Gastroesophageal sphincter (tissue), 4 donors: ENCODE measurements at regions not wholly inside any gene's neighbourhood (a gene's known extent, or its start where the extent isn't known, plus 50 kb on each side); places are given as distances from the start of the nearest gene placed in this dataset.

Experiments
- ATAC-seq: fragments of 150-250 bp; one replicate; pipeline ENCODE4 v1.9.1; 2016; ENCODE audit warnings: mild to moderate bottlenecking, moderate library complexity
- H3K27ac ChIP-seq, 4 donors: fragments of 200-600 bp; sonication (generic) in 3 of 4; 1 replicate in 3 of 4; 2 replicates in 1 of 4; pipeline ENCODE4 v1.5.1; 2016 to 2019
- H3K27me3 ChIP-seq: fragments of 200-600 bp; sonication (generic); one replicate; pipeline ENCODE4 v1.5.1; 2019
- H3K36me3 ChIP-seq, 2 donors: fragments of 200-600 bp; sonication (generic); one replicate each; pipeline ENCODE4 v1.5.1; 2019; ENCODE audit warnings: control low read depth in 1 of 2
- H3K4me1 ChIP-seq, 3 donors: fragments of 200-600 bp; sonication (generic); 1 replicate in 2 of 3; 2 replicates in 1 of 3; pipeline ENCODE4 v1.5.1; 2016 to 2019; ENCODE audit warnings: control low read depth in 2 of 3
- H3K4me3 ChIP-seq, 2 donors: fragments of 200-600 bp; sonication (generic); one replicate each; pipeline ENCODE4 v1.5.1; 2019; ENCODE audit warnings: mild to moderate bottlenecking in 1 of 2, moderate library complexity in 1 of 2
- H3K9me3 ChIP-seq, 3 donors: fragments of 200-600 bp; sonication (generic); one replicate each; pipeline ENCODE4 v1.5.1; 2017 to 2019; ENCODE audit warnings: control low read depth in 2 of 3
- EP300 ChIP-seq: sonication (generic); formaldehyde crosslinking; IDR thresholded peaks from one replicate; pipeline ENCODE4 v1.6.1; 2017; ENCODE audit warnings: antibody characterized with exemption, mild to moderate bottlenecking
- POLR2A ChIP-seq, 2 donors: fragments of 450-650 bp; IDR thresholded peaks; one replicate each; pipeline ENCODE4 v1.6.1; 2017; ENCODE audit warnings: antibody characterized with exemption in 2 of 2, mild to moderate bottlenecking in 2 of 2, moderate library complexity in 1 of 2
- POLR2AphosphoS5 ChIP-seq: sonication (generic); formaldehyde crosslinking; IDR thresholded peaks from one replicate; pipeline ENCODE4 v1.6.1; 2017; ENCODE audit warnings: antibody characterized with exemption
- WGBS, 2 donors: methylation state at CpG; one replicate each; pipeline ENCODE4 v1.1.5; 2018; ENCODE audit warnings: low coverage in 1 of 2; 5-methylcytosine and 5-hydroxymethylcytosine counted together
- TF ChIP-seq, protein P1 (sequence below), 4 experiments: fragments of 200-600 bp in 2 of 4; fragments of 450-650 bp in 2 of 4; sonication (generic) in 1 of 4; IDR thresholded peaks; one replicate each; pipeline ENCODE4 v1.5.1; 2017 to 2019; ENCODE audit warnings: antibody characterized with exemption in 4 of 4, mild to moderate bottlenecking in 2 of 4, moderate library complexity in 2 of 4

- TF ChIP-seq, protein P1, sequence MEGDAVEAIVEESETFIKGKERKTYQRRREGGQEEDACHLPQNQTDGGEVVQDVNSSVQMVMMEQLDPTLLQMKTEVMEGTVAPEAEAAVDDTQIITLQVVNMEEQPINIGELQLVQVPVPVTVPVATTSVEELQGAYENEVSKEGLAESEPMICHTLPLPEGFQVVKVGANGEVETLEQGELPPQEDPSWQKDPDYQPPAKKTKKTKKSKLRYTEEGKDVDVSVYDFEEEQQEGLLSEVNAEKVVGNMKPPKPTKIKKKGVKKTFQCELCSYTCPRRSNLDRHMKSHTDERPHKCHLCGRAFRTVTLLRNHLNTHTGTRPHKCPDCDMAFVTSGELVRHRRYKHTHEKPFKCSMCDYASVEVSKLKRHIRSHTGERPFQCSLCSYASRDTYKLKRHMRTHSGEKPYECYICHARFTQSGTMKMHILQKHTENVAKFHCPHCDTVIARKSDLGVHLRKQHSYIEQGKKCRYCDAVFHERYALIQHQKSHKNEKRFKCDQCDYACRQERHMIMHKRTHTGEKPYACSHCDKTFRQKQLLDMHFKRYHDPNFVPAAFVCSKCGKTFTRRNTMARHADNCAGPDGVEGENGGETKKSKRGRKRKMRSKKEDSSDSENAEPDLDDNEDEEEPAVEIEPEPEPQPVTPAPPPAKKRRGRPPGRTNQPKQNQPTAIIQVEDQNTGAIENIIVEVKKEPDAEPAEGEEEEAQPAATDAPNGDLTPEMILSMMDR (IDR thresholded peaks at IDR 0.05), result no peak
- TF ChIP-seq POLR2AphosphoS5 (no peak), EP300 (no peak), POLR2A (IDR thresholded peaks at IDR 0.05) (no peak)
These were observed 121.5 kb upstream of the LUZP2 start for GRCh38 chr11:24375351-24375750.

DNA sequence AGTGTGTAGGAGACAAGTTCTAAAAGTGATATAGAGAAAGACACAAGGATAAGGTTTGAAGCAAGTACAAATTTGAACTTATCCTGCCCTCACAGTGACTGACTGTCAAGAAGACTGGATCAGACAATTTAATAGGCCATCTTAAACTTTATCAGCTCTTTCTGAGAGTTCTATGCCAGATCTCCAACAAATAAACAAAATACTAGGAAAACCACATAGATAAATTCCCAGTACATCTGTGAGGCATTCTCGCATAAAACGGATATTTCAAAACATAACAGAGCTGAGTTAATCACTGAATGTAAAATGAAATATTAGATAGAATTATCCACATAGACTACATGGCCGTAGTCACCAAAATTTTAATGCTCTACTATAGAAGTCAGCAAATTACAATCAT, 120.9 kb upstream of the LUZP2 start:
- no peaks in the 10 kb centered on the region for H3K9me3 ChIP-seq
- H3K4me1 ChIP-seq, result no peaks in the 10 kb centered on the region
- TF ChIP-seq EP300, result no peak
- TF ChIP-seq, protein P1 (IDR thresholded peaks at IDR 0.05), result no peak
- no peak for TF ChIP-seq POLR2A (IDR thresholded peaks at IDR 0.05)
- no peak for TF ChIP-seq POLR2AphosphoS5
- no peak overlapping the region for H3K4me3 ChIP-seq
- no peaks in the 10 kb centered on the region for H3K36me3 ChIP-seq
- no peaks in the 10 kb centered on the region for H3K27me3 ChIP-seq
- ATAC-seq, result no peak
- WGBS, 2 donors, result 81 to 89% methylated on average over 3 of the region's 3 CpGs
- no peak overlapping the region for H3K27ac ChIP-seq

More at GRCh38 chr11:24375351-24375750, 121.5 kb upstream of the LUZP2 start:
- Histone ChIP-seq H3K27ac (no peak overlapping the region), H3K36me3 (no peaks in the 10 kb centered on the region), H3K4me1 (no peaks in the 10 kb centered on the region), H3K4me3 (no peak overlapping the region), H3K9me3 (no peaks in the 10 kb centered on the region), H3K27me3 (no peaks in the 10 kb centered on the region)
- no peak for ATAC-seq
- 89% methylated on average over 1 of the region's 1 CpG for WGBS, 2 donors

DNA sequence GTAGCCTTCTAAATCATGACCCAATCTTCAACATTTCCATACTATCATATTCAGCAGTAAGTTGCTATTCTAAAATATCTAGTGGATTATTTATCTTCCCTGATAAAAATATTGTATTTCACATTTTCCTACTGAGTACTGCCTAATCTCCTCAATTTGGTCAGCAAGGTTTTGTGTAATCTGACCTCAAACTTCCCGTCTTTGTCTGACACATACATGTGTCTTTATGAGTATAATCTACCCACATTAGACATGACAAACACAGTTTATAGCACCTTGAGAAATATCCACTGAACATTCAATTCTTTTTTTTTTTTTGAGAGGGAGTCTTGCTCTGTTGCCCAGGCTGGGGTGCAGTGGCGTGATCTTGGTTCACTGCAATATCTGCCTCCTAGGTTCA, 113.7 kb upstream of the LUZP2 start:
- Histone ChIP-seq H3K4me1 (no peaks in the 10 kb centered on the region), H3K36me3 (no peaks in the 10 kb centered on the region), H3K9me3 (no peaks in the 10 kb centered on the region), H3K27me3 (no peaks in the 10 kb centered on the region), H3K4me3 (no peak overlapping the region), H3K27ac (no peak overlapping the region)
- no peak for TF ChIP-seq POLR2AphosphoS5
- TF ChIP-seq EP300, result no peak
- no peak for TF ChIP-seq POLR2A (IDR thresholded peaks at IDR 0.05)
- TF ChIP-seq, protein P1 (IDR thresholded peaks at IDR 0.05), result no peak
- no peak for ATAC-seq
- 80 to 88% methylated on average over 1 to 2 of the region's 2 CpGs for WGBS, 2 donors

GRCh38 chr11:24384240-24384639, 112.6 kb upstream of the LUZP2 start:
- Histone ChIP-seq H3K4me3 (no peak overlapping the region), H3K9me3 (no peaks in the 10 kb centered on the region), H3K27ac (no peak overlapping the region), H3K4me1 (no peaks in the 10 kb centered on the region), H3K36me3 (no peaks in the 10 kb centered on the region), H3K27me3 (no peaks in the 10 kb centered on the region)
- TF ChIP-seq POLR2A (IDR thresholded peaks at IDR 0.05) (no peak), POLR2AphosphoS5 (no peak), EP300 (no peak)
- TF ChIP-seq, protein P1 (IDR thresholded peaks at IDR 0.05), result no peak
- no peak for ATAC-seq
- WGBS, 2 donors, result 63 to 84% methylated on average over 3 of the region's 3 CpGs

DNA sequence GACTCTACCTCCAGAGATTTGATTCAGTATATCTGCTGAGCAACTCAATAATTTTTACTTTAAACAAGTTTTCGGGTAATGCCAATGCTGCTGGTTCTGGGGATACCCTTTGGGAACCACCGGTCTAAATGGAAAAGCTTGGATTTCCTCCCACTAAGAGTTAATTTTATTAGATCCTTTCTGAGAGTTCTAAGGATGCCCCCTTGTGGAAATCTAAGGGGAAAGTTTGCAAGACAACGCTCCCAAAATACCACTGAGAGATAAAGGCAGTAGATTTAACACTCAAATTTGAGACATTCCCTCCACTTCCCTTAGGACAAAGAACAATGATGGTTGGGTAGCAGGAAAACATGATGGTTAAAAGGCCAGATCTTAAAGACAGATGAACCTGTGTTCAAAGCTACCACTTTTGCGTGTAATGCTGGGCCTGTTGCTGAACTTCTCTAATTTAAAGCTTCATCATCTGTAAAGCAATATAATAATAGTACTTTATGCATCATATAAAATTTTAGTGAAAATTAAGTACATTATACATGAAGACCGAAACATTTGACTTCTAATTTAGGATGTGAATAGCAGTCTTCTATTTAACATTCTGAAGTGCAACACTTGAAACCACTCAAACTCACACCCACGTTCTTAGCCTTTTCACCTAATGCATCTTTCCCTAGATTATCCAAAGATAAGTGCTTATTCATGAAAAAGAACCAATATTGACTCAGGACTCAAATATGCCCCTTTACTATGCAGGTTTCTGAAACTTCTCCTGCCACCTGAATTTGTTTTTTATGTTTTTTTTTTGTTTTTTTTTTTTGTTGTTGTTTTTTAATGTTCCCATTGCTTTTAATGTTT, 110.1 kb upstream of the LUZP2 start:
- H3K9me3 ChIP-seq, result no peaks in the 10 kb centered on the region
- H3K36me3 ChIP-seq, result no peaks in the 10 kb centered on the region
- no peak for TF ChIP-seq EP300
- TF ChIP-seq POLR2A (IDR thresholded peaks at IDR 0.05), result no peak
- TF ChIP-seq, protein P1 (IDR thresholded peaks at IDR 0.05), result peak in 2 of 4 experiments; percentile 16 to 33
- no peak for TF ChIP-seq POLR2AphosphoS5
- ATAC-seq, result no peak
- 73 to 77% methylated on average over 4 to 6 of the region's 6 CpGs for WGBS, 2 donors
- no peaks in the 10 kb centered on the region for H3K4me1 ChIP-seq
- H3K4me3 ChIP-seq, result no peak overlapping the region
- H3K27ac ChIP-seq, result no peak overlapping the region
- no peaks in the 10 kb centered on the region for H3K27me3 ChIP-seq
